Middle frontal gyrus (tissue), 1 donor: ENCODE measurements at regions not wholly inside any gene's neighbourhood (a gene's known extent, or its start where the extent isn't known, plus 50 kb on each side); places are given as distances from the start of the nearest gene placed in this dataset.

ENCODE experiments used
- DNase-seq: peaks from one replicate; pipeline ENCODE4 v3.0.0-alpha.2; 2015; ENCODE audit warnings: low spot score; ENCODE audit errors: extremely low spot score

GRCh38 chr21:20617130-20617529 lies 381.1 kb upstream of the NCAM2 start:
- DNase-seq: no peak

- no peak for DNase-seq
These were observed 379.3 kb upstream of the NCAM2 start for GRCh38 chr21:20618878-20619277.

GRCh38 chr21:20627594-20627993 lies 370.6 kb upstream of the NCAM2 start:
- DNase-seq: no peak

- DNase-seq: no peak
These were observed 366.6 kb upstream of the NCAM2 start for GRCh38 chr21:20631633-20632032.

- DNase-seq: no peak
These were observed 359.2 kb upstream of the NCAM2 start for GRCh38 chr21:20639026-20639425.

- no peak for DNase-seq
These were observed 357.0 kb upstream of the NCAM2 start for GRCh38 chr21:20641241-20641640.

GRCh38 chr21:20642681-20643080 lies 355.5 kb upstream of the NCAM2 start:
- no peak for DNase-seq

- no peak for DNase-seq
These were observed 353.7 kb upstream of the NCAM2 start for GRCh38 chr21:20644552-20644951.

- DNase-seq: no peak
These were observed 352.9 kb upstream of the NCAM2 start for GRCh38 chr21:20645344-20645743.

GRCh38 chr21:20646431-20647165 lies 351.6 kb upstream of the NCAM2 start:
- DNase-seq: no peak

GRCh38 chr21:20647607-20648006 lies 350.6 kb upstream of the NCAM2 start:
- DNase-seq: no peak

- DNase-seq: no peak
These were observed 349.0 kb upstream of the NCAM2 start for GRCh38 chr21:20649231-20649630.

- DNase-seq: no peak
These were observed 345.4 kb upstream of the NCAM2 start for GRCh38 chr21:20652846-20653245.

GRCh38 chr21:20661246-20661645 lies 337.0 kb upstream of the NCAM2 start:
- no peak for DNase-seq

GRCh38 chr21:20661745-20662422 lies 336.3 kb upstream of the NCAM2 start:
- no peak for DNase-seq

GRCh38 chr21:20662514-20662913 lies 335.7 kb upstream of the NCAM2 start:
- no peak for DNase-seq

- no peak for DNase-seq
These were observed 330.3 kb upstream of the NCAM2 start for GRCh38 chr21:20667931-20668330.

GRCh38 chr21:20685475-20685874 lies 312.7 kb upstream of the NCAM2 start:
- DNase-seq: no peak

- DNase-seq: no peak
These were observed 299.6 kb upstream of the NCAM2 start for GRCh38 chr21:20698585-20698984.

- DNase-seq: no peak
These were observed 297.0 kb upstream of the NCAM2 start for GRCh38 chr21:20701235-20701634.

- no peak for DNase-seq
These were observed 295.0 kb upstream of the NCAM2 start for GRCh38 chr21:20703112-20703767.

GRCh38 chr21:20720623-20721022 lies 277.6 kb upstream of the NCAM2 start:
- DNase-seq: no peak

- DNase-seq: no peak
These were observed 277.1 kb upstream of the NCAM2 start for GRCh38 chr21:20721151-20721550.
